ENCODE measurements at regions not wholly inside any gene's neighbourhood (a gene's known extent, or its start where the extent isn't known, plus 50 kb on each side); places are given as distances from the start of the nearest gene placed in this dataset.

- intact Hi-C loops (cut with DNase I) = no loop called here
- Histone ChIP-seq H3K36me3 (ENCODE audit: control insufficient read depth in 1 of 2, insufficient read depth in 2 of 2, low read length in 1 of 2) (no peaks in the 10 kb centered on the region), H3K27ac (ENCODE audit: low read depth in 1 of 2, low read length in 2 of 2) (no peak overlapping the region), H3K27me3 (ENCODE audit: control insufficient read depth in 1 of 2, insufficient read depth in 2 of 2, low read length in 1 of 2) (no peaks in the 10 kb centered on the region), H3K4me3 (ENCODE audit: low read length in 2 of 2) (no peak overlapping the region), H3K4me1 (ENCODE audit: control insufficient read depth in 1 of 2, insufficient read depth in 2 of 2, low read length in 2 of 2) (no peaks in the 10 kb centered on the region), H3K9me3 (ENCODE audit: control insufficient read depth, low read length) (no peaks in the 10 kb centered on the region)
- ATAC-seq (ENCODE audit: low FRiP score) (no peak), DNase-seq (no peak)
- WGBS, 2 donors = 64 to 68% methylated on average over 3 of the region's 3 CpGs
Measured at GRCh38 chrX:9279234-9279544, 185.7 kb upstream of the TBL1X start.

- Histone ChIP-seq H3K27ac (ENCODE audit: low read depth in 1 of 2, low read length in 2 of 2) (no peak overlapping the region), H3K4me3 (ENCODE audit: low read length in 2 of 2) (no peak overlapping the region), H3K27me3 (ENCODE audit: control insufficient read depth in 1 of 2, insufficient read depth in 2 of 2, low read length in 1 of 2) (no peaks in the 10 kb centered on the region), H3K9me3 (ENCODE audit: control insufficient read depth, low read length) (no peaks in the 10 kb centered on the region), H3K36me3 (ENCODE audit: control insufficient read depth in 1 of 2, insufficient read depth in 2 of 2, low read length in 1 of 2) (no peaks in the 10 kb centered on the region), H3K4me1 (ENCODE audit: control insufficient read depth in 1 of 2, insufficient read depth in 2 of 2, low read length in 2 of 2) (no peaks in the 10 kb centered on the region)
- no peak for DNase-seq
- ATAC-seq (ENCODE audit: low FRiP score) = no peak
- WGBS, 2 donors = 91 to 98% methylated on average over 6 of the region's 6 CpGs
- intact Hi-C loops (cut with DNase I) = no loop called here
Measured at GRCh38 chrX:9280831-9281230, 184.0 kb upstream of the TBL1X start.

- Histone ChIP-seq H3K27me3 (ENCODE audit: control insufficient read depth in 1 of 2, insufficient read depth in 2 of 2, low read length in 1 of 2) (no peaks in the 10 kb centered on the region), H3K9me3 (ENCODE audit: control insufficient read depth, low read length) (no peaks in the 10 kb centered on the region), H3K4me3 (ENCODE audit: low read length in 2 of 2) (no peak overlapping the region), H3K27ac (ENCODE audit: low read depth in 1 of 2, low read length in 2 of 2) (no peak overlapping the region), H3K4me1 (ENCODE audit: control insufficient read depth in 1 of 2, insufficient read depth in 2 of 2, low read length in 2 of 2) (no peaks in the 10 kb centered on the region), H3K36me3 (ENCODE audit: control insufficient read depth in 1 of 2, insufficient read depth in 2 of 2, low read length in 1 of 2) (no peaks in the 10 kb centered on the region)
- WGBS, 2 donors = 72 to 89% methylated on average over 2 of the region's 2 CpGs
- DNase-seq = no peak
- intact Hi-C loops (cut with DNase I) = no loop called here
- no peak for ATAC-seq (ENCODE audit: low FRiP score)
Measured at GRCh38 chrX:9282325-9282724, 182.5 kb upstream of the TBL1X start.

GRCh38 chrX:9285342-9285771 is 179.5 kb upstream of the TBL1X start:
- WGBS, 2 donors = 65 to 76% methylated on average over 7 of the region's 7 CpGs
- Histone ChIP-seq H3K4me3 (ENCODE audit: low read length in 2 of 2) (no peak overlapping the region), H3K4me1 (ENCODE audit: control insufficient read depth in 1 of 2, insufficient read depth in 2 of 2, low read length in 2 of 2) (no peaks in the 10 kb centered on the region), H3K27me3 (ENCODE audit: control insufficient read depth in 1 of 2, insufficient read depth in 2 of 2, low read length in 1 of 2) (no peaks in the 10 kb centered on the region), H3K27ac (ENCODE audit: low read depth in 1 of 2, low read length in 2 of 2) (no peak overlapping the region), H3K9me3 (ENCODE audit: control insufficient read depth, low read length) (no peaks in the 10 kb centered on the region), H3K36me3 (ENCODE audit: control insufficient read depth in 1 of 2, insufficient read depth in 2 of 2, low read length in 1 of 2) (no peaks in the 10 kb centered on the region)
- intact Hi-C loops (cut with DNase I) = no loop called here
- DNase-seq (no peak), ATAC-seq (ENCODE audit: low FRiP score) (no peak)

GRCh38 chrX:9286234-9286633 is 178.6 kb upstream of the TBL1X start:
- Histone ChIP-seq H3K27ac (ENCODE audit: low read depth in 1 of 2, low read length in 2 of 2) (no peak overlapping the region), H3K9me3 (ENCODE audit: control insufficient read depth, low read length) (no peaks in the 10 kb centered on the region), H3K36me3 (ENCODE audit: control insufficient read depth in 1 of 2, insufficient read depth in 2 of 2, low read length in 1 of 2) (no peaks in the 10 kb centered on the region), H3K4me1 (ENCODE audit: control insufficient read depth in 1 of 2, insufficient read depth in 2 of 2, low read length in 2 of 2) (no peaks in the 10 kb centered on the region), H3K4me3 (ENCODE audit: low read length in 2 of 2) (no peak overlapping the region), H3K27me3 (ENCODE audit: control insufficient read depth in 1 of 2, insufficient read depth in 2 of 2, low read length in 1 of 2) (no peaks in the 10 kb centered on the region)
- 89 to 97% methylated on average over 3 of the region's 3 CpGs for WGBS, 2 donors
- intact Hi-C loops (cut with DNase I) = no loop called here
- ATAC-seq (ENCODE audit: low FRiP score) = no peak
- DNase-seq = peak in 1 of 2 donors; percentile 56

- DNase-seq = no peak
- intact Hi-C loops (cut with DNase I) = no loop called here
- no peaks in the 10 kb centered on the region for H3K4me1 ChIP-seq (ENCODE audit: control insufficient read depth in 1 of 2, insufficient read depth in 2 of 2, low read length in 2 of 2)
- no peak overlapping the region for H3K4me3 ChIP-seq (ENCODE audit: low read length in 2 of 2)
- no peaks in the 10 kb centered on the region for H3K36me3 ChIP-seq (ENCODE audit: control insufficient read depth in 1 of 2, insufficient read depth in 2 of 2, low read length in 1 of 2)
- no peaks in the 10 kb centered on the region for H3K27me3 ChIP-seq (ENCODE audit: control insufficient read depth in 1 of 2, insufficient read depth in 2 of 2, low read length in 1 of 2)
- H3K27ac ChIP-seq (ENCODE audit: low read depth in 1 of 2, low read length in 2 of 2) = no peak overlapping the region
- H3K9me3 ChIP-seq (ENCODE audit: control insufficient read depth, low read length) = no peaks in the 10 kb centered on the region
- WGBS, 2 donors = 24 to 35% methylated on average over 22 of the region's 22 CpGs
- ATAC-seq (ENCODE audit: low FRiP score) = no peak
Measured at GRCh38 chrX:9291629-9292028, 173.2 kb upstream of the TBL1X start.

- Histone ChIP-seq H3K4me1 (ENCODE audit: control insufficient read depth in 1 of 2, insufficient read depth in 2 of 2, low read length in 2 of 2) (no peaks in the 10 kb centered on the region), H3K4me3 (ENCODE audit: low read length in 2 of 2) (no peak overlapping the region), H3K36me3 (ENCODE audit: control insufficient read depth in 1 of 2, insufficient read depth in 2 of 2, low read length in 1 of 2) (no peaks in the 10 kb centered on the region), H3K27me3 (ENCODE audit: control insufficient read depth in 1 of 2, insufficient read depth in 2 of 2, low read length in 1 of 2) (no peaks in the 10 kb centered on the region), H3K27ac (ENCODE audit: low read depth in 1 of 2, low read length in 2 of 2) (no peak overlapping the region), H3K9me3 (ENCODE audit: control insufficient read depth, low read length) (no peaks in the 10 kb centered on the region)
- DNase-seq (no peak), ATAC-seq (ENCODE audit: low FRiP score) (no peak)
- intact Hi-C loops (cut with DNase I) = no loop called here
- 39 to 76% methylated on average over 18 of the region's 18 CpGs for WGBS, 2 donors
Measured at GRCh38 chrX:9293051-9293496, 171.8 kb upstream of the TBL1X start.

GRCh38 chrX:9293903-9294302 is 171.0 kb upstream of the TBL1X start:
- Histone ChIP-seq H3K36me3 (ENCODE audit: control insufficient read depth in 1 of 2, insufficient read depth in 2 of 2, low read length in 1 of 2) (no peaks in the 10 kb centered on the region), H3K4me1 (ENCODE audit: control insufficient read depth in 1 of 2, insufficient read depth in 2 of 2, low read length in 2 of 2) (no peaks in the 10 kb centered on the region), H3K4me3 (ENCODE audit: low read length in 2 of 2) (no peak overlapping the region), H3K27me3 (ENCODE audit: control insufficient read depth in 1 of 2, insufficient read depth in 2 of 2, low read length in 1 of 2) (no peaks in the 10 kb centered on the region), H3K9me3 (ENCODE audit: control insufficient read depth, low read length) (no peaks in the 10 kb centered on the region), H3K27ac (ENCODE audit: low read depth in 1 of 2, low read length in 2 of 2) (no peak overlapping the region)
- DNase-seq = no peak
- 52 to 91% methylated on average over 6 of the region's 6 CpGs for WGBS, 2 donors
- ATAC-seq (ENCODE audit: low FRiP score) = no peak
- intact Hi-C loops (cut with DNase I) = no loop called here

- ATAC-seq (ENCODE audit: low FRiP score) = no peak
Measured at GRCh38 chrX:9295551-9295950, 169.3 kb upstream of the TBL1X start.

More at GRCh38 chrX:9295551-9295950, 169.3 kb upstream of the TBL1X start:
- WGBS, 2 donors = 88 to 90% methylated on average over 5 of the region's 5 CpGs
- no peak for DNase-seq
- H3K27me3 ChIP-seq (ENCODE audit: control insufficient read depth in 1 of 2, insufficient read depth in 2 of 2, low read length in 1 of 2) = no peaks in the 10 kb centered on the region
- H3K4me3 ChIP-seq (ENCODE audit: low read length in 2 of 2) = no peak overlapping the region
- H3K9me3 ChIP-seq (ENCODE audit: control insufficient read depth, low read length) = no peaks in the 10 kb centered on the region
- no peaks in the 10 kb centered on the region for H3K36me3 ChIP-seq (ENCODE audit: control insufficient read depth in 1 of 2, insufficient read depth in 2 of 2, low read length in 1 of 2)
- no peaks in the 10 kb centered on the region for H3K4me1 ChIP-seq (ENCODE audit: control insufficient read depth in 1 of 2, insufficient read depth in 2 of 2, low read length in 2 of 2)
- no peak overlapping the region for H3K27ac ChIP-seq (ENCODE audit: low read depth in 1 of 2, low read length in 2 of 2)
- intact Hi-C loops (cut with DNase I) = no loop called here

All from aorta (tissue), 5 donors.